Stimulated activated CD4-positive, alpha-beta T cell treated with anti-CD3 and anti-CD28 coated beads, TNF-alpha, amount 100 ng/mL, for 1 hour (primary cell): ENCODE measurements at regions not wholly inside any gene's neighbourhood (a gene's known extent, or its start where the extent isn't known, plus 50 kb on each side); places are given as distances from the start of the nearest gene placed in this dataset.

Experiments
- DNase-seq, 3 donors: peaks; one replicate each; pipeline ENCODE4 v3.0.0-alpha.2; 2020; ENCODE audit warnings: low read depth in 3 of 3, low spot score in 1 of 3

DNA sequence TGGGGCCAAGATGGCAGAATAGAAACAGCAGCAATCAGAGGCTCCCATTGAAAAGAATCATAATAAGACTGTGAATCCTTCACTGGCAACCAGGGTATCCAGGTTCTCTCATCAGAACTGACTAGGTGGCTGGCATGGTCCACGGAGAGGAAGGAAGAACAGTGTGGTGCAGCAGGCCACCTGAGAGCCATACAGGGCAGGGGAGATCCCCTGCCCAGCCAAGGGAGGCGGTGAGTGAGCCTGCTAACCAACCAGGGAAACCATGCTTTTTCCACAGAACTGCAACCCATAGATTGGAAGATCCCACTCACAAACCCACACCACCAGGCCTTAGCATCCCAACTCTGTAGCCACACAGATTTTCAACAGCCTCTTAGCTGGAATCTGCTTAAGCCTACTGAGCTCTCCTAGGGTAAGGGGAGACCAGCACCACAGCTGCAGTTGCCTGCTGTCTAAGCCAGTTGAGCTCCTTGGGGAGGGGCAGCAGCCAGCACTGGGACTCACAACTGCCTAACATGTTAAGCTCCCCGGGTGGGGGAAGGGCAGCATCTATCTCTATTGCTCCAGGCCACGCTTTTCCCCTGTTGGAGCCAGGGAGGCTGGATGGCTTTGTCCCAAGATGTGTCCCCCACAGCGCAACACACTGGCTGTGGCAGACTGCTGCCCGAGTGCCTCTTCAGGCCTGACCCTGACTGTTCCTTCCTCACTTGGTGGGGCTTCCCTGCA, 342.6 kb upstream of the CCDC196 start:
- no peak for DNase-seq

DNA sequence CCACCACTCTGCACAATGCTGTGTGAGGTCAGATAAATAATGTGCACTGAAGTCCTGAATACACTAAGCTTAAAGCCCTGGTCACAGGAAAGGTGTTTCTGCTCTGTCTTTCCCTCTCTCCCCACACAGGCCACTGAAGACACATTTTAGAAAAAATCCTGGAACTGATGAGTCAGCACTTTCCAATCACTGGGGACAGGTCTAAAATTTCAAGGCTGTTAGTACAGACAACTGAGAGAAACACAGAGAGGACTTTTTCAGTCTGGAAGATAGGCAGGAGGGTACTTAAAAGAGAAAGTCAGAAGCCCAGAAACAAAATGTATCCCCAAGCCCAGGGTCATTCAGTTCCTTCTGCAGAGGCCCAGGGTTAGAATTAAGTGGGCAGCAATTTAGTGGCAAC, 333.9 kb upstream of the CCDC196 start:
- DNase-seq, result no peak

DNA sequence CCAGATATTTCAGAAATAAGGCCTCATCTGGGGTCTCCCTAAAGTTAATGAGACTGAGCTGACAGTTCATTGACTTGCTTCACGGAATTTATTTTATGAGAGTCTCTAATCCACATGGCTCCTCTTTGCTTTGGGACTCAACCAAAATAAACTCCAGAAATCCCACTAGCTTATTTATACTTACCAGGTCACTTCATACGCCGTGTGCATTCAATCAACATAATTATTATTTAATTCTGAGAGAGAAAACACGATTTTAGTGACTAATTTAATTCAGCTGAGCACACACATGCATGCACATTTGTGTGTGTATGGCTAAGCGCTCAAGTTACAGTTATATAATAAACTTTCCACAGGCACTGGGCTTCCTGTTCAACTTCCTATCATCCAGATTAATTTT, 333.4 kb upstream of the CCDC196 start:
- no peak for DNase-seq

DNA sequence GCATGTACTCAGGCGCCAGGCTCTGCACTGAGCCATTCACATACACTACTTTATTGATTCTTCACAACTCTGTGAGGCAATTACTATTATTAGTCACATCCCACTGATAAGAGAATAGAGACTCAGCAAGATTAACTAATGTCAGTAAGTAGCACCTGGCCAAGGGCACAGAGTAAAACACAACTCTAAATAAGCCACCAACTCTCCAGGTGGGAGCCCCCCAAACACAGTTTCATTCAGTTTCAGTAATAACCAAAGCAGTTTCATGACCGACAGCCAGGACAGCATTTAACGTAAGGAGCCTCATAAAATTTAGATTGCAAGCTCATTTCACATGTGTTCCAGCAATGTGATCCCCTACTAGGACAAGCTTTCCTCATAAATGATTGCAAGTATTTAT, 323.1 kb upstream of the CCDC196 start:
- no peak for DNase-seq

DNA sequence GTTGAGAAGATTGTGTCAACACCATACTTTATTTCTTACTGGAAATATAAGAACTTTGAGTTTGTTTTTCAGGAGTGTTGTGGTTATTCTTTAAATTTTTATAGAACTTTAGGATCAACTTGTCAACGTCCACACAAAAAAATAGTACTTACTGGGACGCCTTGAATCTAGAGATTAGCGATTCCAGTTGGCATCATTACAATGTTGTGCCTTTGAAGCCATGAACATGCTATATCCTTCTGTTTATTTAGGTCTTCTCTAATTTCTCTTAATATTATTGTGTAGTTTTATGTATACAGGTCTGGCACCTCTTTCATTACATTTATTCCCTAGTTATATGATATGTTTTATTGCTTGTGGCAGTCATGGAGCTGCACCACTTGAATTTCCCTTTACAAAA, 320.8 kb upstream of the CCDC196 start:
- no peak for DNase-seq

DNA sequence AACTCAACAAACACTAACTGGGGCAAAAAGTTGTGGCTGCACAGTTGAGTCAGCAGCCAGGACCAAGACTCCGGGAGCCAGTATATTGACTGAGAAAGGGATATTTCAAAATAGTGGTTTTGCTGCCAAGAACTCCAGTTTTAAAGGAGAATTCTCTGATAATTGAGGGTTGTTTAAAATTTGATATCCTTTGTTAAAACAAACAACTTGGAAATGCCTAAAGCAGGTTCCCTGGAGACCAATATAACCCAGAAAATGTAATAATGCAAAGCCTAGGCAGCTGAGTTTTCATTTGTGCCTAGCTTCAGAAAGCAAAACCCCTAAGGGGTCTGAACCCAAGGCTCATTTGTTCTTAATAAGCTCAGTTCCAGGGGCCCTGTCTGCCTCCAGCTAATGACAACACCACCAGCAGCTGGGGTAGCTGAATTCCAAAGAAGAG, 311.7 kb upstream of the CCDC196 start:
- DNase-seq, result no peak

DNA sequence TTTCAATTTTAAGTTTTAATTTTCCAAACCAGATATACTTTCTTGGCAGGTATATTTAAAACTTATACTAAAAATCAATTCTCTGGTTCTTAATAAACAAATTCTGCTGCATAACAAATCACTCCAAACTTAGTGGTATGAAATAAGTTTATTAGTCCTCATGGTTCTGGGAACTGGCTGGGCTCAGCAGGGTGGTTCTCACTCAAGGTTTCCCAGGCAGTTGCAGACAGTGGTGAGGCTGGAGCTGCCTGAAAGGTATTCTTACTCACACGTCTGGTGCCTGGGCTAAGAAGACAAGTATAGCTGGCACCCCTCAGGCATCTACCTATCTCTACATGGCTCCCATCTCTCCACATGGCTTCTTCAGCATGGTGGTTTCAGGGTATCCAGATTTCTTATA, 308.2 kb upstream of the CCDC196 start:
- no peak for DNase-seq

DNA sequence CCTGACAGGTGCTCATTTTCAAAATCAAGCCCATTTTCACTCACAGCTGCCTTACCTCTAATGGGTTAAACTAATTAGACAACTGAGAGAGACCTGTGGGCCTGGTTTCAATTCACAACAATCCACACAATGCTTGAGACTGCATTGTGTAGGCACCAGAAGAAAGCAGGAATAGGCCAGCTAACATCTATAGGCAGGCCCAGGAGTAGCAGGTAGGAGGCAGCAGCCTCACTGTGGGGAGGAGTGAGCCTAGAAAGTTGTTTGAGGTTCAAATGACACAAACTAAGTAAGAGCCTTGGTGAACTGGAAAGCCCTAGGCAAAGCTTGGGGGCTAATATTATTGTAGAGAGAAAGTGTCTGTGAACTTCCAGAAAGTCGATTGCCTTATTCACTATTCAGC, 289.5 kb upstream of the CCDC196 start:
- no peak for DNase-seq

DNA sequence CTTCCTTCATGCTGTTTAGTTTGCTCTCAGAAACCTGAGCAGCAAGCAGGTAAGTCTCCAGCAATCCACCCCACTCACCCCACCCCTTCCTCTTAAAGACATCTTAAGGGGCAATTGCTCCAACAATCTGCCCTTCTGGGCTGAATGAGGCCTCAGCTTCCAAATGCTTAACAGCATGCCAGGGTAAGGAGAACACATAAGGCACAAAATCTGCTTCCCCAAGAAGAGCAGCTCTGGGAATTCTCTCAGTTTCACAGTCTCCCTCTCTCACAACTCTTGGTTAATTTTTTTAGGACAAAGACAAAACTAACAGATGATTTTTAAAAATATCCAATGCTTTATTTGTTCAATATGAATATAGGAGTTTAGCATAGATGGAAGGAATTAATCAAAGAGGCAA, 288.9 kb upstream of the CCDC196 start:
- no peak for DNase-seq

DNA sequence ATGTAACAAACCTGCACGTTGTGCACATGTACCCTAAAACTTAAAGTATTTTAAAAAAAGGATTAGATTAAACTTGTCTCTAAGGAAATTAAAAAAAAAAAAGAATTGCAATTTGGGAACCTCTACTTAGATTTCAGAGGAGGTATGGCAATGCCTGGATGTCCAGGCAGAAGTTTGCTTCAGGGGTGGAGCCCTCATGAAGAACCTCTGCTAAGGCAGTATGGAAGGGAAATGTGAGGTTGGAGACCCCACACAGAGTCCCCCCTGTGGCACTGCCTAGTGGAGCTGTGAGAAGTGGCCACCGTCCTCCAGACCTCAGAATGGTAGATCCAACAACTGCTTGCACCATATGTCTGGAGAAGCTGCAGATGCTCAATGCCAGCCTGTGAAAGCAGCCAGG, 279.6 kb upstream of the CCDC196 start:
- no peak for DNase-seq

DNA sequence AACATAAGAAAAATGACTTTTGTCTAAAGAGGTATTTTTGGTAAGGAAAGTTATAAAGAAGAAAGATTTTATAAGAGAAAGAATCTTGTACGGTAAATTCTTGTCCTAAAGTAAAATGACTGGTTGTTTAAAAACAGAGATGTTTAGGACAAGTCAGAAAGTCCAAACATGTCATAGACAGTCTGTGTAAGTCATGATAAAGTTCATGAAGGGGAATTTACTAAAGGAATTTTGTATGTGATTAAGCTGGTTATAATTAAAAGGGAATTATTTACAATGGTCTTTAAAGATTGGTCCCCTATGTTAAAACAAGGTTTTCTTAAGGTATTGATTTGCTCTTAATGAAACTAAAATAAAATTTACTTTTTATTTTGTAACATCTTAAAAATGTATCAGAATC, 269.4 kb upstream of the CCDC196 start:
- DNase-seq, result no peak

DNA sequence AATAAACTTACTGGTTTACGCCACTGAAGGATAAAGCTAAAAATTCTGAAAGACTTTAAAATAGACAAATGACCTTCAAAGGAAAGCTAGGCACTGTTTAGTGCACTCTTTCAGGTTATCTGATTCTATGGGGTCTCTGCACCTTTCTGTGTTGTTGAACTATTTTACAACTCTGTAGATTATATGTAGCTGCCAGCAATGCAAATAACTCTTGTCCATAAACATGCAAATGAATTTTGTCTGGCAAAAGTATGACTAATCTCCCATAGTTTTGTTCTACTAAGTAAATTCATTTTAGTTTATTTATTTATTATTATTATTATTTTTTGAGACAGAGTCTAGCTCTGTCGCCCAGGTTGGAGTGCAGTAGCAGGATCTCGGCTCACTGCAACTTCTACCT, 266.3 kb upstream of the CCDC196 start:
- DNase-seq, result no peak

DNA sequence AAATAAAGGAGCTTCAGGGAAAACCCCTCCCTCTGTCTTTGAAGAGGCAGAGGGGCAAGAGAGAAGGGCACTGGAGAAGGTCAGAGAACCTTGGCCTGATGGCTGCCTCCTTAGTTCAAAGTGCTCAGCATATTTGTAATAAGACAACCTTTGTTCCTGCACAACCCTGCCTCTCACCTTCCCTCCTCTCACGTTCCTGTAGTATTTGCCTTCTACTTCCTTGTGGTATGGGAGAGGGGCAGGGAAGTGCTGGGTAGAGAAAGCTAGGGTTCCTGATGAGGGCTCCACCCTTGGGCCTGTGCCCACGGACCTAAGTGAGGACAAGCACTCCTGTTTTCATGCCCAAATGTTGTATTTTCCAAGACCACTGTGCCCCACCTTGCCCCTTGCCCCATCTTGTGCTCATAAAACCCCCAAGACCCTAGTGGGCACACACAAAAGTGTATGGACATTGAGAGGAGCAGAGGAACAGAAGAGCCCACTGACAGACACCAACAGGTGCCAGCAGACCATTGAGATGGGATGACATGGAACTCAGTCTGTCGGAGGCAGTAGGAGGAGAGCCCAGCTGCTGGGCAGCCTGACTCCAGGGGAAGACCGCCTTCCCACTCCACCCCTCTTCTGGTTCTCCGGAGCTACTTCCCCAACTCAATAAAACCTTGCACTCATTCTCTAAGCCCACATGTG, 261.5 kb upstream of the CCDC196 start:
- no peak for DNase-seq

DNA sequence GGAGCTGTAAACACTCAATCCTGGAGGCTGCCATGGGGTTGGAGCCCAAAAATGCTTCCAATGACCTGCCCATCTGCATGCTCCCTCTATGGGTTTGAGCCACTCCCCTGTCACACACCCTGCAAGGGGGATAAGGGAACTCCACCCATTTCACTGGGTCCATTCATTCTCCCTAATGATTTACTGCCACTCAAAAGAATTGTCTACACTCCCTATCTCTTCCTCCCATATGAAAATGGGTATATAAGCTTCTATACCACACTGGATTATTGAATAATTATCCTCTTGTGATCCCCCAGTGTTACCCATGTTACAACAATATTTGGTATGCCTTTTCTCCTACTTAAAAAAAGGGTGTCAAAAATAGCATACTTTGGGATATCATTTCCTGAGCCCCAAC, 260.8 kb upstream of the CCDC196 start:
- no peak for DNase-seq

DNA sequence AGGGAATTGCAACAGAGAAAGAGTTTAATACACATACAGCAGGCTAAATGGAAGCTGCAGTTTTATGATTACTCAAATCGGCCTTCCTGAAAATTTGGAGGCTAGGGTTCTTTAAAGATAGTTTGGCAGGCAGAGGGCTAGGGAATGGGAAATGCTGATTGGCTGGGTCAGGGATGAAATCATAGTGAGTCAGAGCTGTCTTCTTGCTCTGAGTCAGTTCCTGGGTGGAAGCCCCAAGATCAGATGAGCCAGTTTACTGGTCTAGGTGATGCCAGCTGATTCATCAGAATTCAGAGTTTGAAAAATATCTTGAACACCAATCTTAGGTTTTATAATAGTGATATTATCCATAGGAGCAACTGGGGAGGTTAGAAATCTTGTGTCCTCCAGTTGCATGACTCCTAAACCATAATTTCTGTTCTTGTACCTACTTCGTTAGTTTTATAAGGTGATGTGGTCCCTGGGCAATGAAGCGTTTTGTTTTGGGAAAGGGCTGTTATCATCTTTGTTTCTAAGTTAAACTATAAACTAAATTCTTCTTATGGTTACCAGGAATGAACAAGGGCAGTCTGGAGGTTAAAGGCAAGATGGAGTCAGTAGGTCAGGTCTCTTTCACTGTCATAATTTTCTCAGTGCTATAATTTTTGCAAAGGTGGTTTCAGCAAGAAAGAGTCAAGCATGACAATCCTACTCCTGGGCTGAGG, 257.8 kb upstream of the CCDC196 start:
- no peak for DNase-seq

DNA sequence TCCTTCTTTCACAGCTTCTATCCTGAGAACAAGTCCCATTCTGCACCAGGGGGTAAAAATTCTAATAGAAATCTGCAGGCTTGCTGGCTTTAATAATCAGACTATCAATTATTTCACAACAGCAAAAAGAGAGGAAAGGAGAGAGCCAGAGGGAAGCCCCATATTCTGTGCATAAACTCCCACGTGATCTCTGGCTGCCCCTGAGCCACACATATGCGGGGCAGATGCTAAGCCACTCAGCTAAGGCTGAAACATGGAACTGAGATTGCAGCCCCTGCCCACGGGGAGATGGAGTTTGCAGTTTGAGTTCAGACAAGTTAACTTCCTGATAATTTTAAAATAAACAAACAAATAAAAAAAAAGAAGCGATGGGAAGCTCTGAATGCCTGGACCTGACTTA, 254.4 kb upstream of the CCDC196 start:
- no peak for DNase-seq

DNA sequence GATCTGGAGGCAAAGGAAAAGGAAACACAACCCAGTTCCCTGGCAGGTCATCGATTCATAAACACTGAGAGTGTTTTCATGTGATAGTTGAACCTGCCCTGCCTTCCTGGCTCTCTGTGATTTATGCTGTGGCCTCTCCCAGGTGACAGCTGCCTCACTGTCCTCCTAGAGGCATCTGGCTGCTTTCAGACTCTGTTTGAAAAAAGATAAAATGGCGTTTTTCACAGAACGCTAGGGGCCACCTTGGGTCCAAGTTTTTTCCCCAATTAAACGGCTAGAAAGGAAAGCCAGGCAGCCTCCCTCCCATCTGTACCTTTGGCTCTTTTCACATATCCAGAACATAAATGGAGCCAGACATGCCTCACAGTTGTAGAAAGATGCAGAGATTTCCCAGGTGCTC, 252.6 kb upstream of the CCDC196 start:
- DNase-seq, result no peak

DNA sequence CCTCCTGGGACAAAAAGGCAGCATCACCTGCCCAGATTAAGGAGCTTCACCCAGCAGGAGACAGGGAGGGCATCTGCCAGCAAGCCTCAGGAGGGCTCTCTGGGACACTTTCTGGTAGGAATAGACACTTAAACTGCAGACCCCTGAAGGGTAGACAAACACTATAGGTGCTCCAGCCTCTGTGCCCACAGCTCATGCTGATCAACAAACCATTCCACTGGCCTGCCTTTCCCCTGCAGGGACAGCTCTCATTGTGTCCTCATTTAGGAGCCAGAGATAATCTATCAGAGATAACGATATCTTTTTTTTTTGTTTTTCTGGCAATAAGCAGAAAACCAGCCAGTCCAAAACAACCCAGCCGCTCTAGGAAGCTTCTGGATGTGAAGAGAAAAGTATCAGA, 251.8 kb upstream of the CCDC196 start:
- DNase-seq, result no peak

DNA sequence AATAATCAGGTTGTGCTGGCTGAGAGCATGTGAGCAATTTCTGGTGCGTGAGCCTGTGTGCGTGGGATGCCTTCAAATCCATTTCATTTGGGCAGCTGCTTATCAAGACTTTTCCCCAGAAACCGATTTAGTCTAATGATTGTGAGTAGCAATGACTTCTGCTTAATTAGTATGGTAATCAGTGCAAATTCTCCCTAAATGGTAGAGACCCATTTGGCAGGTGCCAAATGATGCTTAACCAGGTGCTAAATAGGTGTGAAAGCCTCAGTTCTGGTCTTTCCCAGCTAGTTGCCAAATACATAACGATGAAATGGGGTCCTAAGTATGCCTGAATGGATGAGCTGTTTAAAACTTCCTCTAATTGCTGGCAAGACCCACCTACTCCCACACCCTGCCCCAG, 248.4 kb upstream of the CCDC196 start:
- no peak for DNase-seq

DNA sequence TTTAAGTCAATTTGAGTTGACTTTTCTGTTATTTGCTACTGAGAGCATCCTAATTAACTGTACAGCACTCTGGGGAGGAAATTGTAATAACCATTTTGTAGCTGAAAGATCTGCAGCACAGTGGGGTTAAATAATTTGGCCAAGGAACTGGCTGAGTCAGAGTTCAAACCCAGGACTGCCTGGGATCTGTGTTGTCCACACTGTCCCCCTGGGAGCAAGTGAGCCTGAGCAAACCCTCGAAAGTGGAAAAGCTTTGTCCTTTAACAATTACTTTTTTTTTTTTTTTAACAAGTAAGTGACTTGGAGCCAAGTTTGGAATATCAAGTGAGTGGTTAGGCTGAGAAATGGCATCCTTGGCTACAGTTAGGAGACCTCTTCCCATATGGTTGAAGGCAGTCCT, 247.2 kb upstream of the CCDC196 start:
- DNase-seq, result no peak

DNA sequence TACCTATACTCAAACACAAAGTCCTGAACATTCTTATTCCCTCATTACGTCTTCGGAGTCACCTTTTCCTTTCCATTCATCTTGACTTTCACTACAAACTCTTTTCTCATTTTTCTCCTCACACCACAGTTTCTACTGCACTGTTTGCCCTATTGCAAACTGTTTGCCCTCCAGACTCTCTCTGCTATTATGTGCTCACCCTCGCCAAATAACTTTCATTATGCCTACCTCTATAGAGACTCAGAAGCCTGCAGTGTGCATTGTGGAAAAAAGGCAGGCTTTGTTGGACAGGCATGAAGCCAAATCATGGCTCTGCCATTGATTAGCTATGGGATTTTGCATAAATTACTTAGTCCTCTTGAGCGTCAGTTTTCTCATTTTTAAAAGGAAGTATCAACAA, 246.6 kb upstream of the CCDC196 start:
- no peak for DNase-seq

DNA sequence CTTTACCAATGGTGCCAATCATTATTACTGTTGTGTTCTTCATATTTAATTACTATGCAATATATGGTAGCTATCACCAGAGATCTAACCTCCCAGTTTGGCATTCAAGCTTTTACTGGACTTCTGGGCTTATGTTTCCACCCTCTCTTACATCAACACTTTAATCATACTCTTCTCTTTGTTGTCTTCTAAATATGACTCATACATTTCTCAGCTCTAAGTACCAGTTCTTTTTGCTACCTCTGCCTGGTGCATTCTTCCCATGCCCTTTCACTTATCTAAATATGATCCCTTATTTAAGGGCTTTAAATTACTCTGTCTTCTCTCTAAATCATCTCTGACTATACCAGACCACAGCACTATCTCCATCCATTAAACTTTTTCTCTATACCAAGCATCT, 246.1 kb upstream of the CCDC196 start:
- DNase-seq, result no peak
